ENCODE measurements at regions not wholly inside any gene's neighbourhood (a gene's known extent, or its start where the extent isn't known, plus 50 kb on each side); places are given as distances from the start of the nearest gene placed in this dataset.
"Not testable (repeated sequence)": the region's sequence is repeated elsewhere in the genome, so short reads cannot be mapped to it uniquely, and the experiment has no call there.

- TF ChIP-seq CTCF (IDR thresholded peaks at IDR 0.05; ENCODE audit: low read length); EZH2 (IDR thresholded peaks at IDR 0.05; ENCODE audit: borderline replicate concordance, low read length): not testable (repeated sequence)
These were observed 162.4 kb downstream of the TRIM43 start for GRCh38 chr2:95754213-95754612.
